OCI-LY3 (cell line): ENCODE measurements at regions not wholly inside any gene's neighbourhood (a gene's known extent, or its start where the extent isn't known, plus 50 kb on each side); places are given as distances from the start of the nearest gene placed in this dataset.
"Not testable (repeated sequence)": the region's sequence is repeated elsewhere in the genome, so short reads cannot be mapped to it uniquely, and the experiment has no call there.

Source experiments
- CTCF ChIP-seq: fragments of 200-600, 300-600 bp; sonication (generic); IDR thresholded peaks from 2 replicates; pipeline ENCODE4 v1.5.1; 2014; ENCODE audit warnings: antibody characterized with exemption, low read length, low read depth
- EZH2phosphoT487 ChIP-seq: fragments of 200-600 bp; shearing (Covaris generic); IDR thresholded peaks from 2 replicates; pipeline ENCODE4 v1.6.1; 2018; ENCODE audit warnings: antibody characterized with exemption, mixed run types, low read depth

- TF ChIP-seq CTCF, EZH2phosphoT487: not testable (repeated sequence)
Measured at GRCh38 chr19:13680708-13681360, 83.5 kb upstream of the MRI1 start.
